GM23338 (cell line): ENCODE measurements at regions not wholly inside any gene's neighbourhood (a gene's known extent, or its start where the extent isn't known, plus 50 kb on each side); places are given as distances from the start of the nearest gene placed in this dataset.

Experiments
- CTCF ChIP-seq, 2 experiments: fragments of 200-600 bp in 1 of 2; sonication (generic) in 1 of 2; conservative IDR thresholded peaks; 2 replicates each; pipeline versions ENCODE4 v1.5.1 to v1.6.1; 2016 to 2017; ENCODE audit warnings: antibody characterized with exemption in 2 of 2, low read depth in 2 of 2, mild to moderate bottlenecking in 2 of 2, moderate library complexity in 1 of 2
- ETS1 ChIP-seq: IDR thresholded peaks from 2 replicates; pipeline ENCODE4 v1.6.1; 2016; ENCODE audit warnings: antibody characterized with exemption
- EZH2 ChIP-seq: fragments of 200-600 bp; sonication (generic); IDR thresholded peaks from one replicate; pipeline ENCODE4 v1.8.0; 2017; ENCODE audit warnings: antibody characterized with exemption, mild to moderate bottlenecking, low read depth; ENCODE audit not compliant: unreplicated experiment
- EZH2phosphoT487 ChIP-seq: fragments of 200-600 bp; sonication (generic); IDR thresholded peaks from one replicate; pipeline ENCODE4 v1.8.1; 2018; ENCODE audit warnings: antibody characterized with exemption; ENCODE audit not compliant: unreplicated experiment
- POLR2AphosphoS5 ChIP-seq: IDR thresholded peaks from 2 replicates; pipeline ENCODE4 v1.6.1; 2016; ENCODE audit warnings: antibody characterized with exemption, low read depth
- REST ChIP-seq: IDR thresholded peaks from one replicate; pipeline ENCODE4 v1.6.1; 2018; ENCODE audit warnings: antibody characterized with exemption; ENCODE audit not compliant: unreplicated experiment
- ZNF331 ChIP-seq: fragments of 250-450 bp; sonication (Bioruptor Pico); IDR thresholded peaks from 2 replicates; pipeline ENCODE4 v1.5.0; 2020; ENCODE audit warnings: low read depth, mild to moderate bottlenecking, moderate library complexity

GRCh38 chr10:128645486-128645885, 519.3 kb upstream of the MKI67 start:
- TF ChIP-seq CTCF (conservative IDR thresholded peaks at IDR 0.05; ENCODE audit: low read depth in 2 of 2) (no peak), EZH2 (no peak), POLR2AphosphoS5 (no peak), EZH2phosphoT487 (no peak), REST (no peak), ETS1 (no peak), ZNF331 (CRISPR knock-in tag) (no peak)
